ENCODE measurements at regions not wholly inside any gene's neighbourhood (a gene's known extent, or its start where the extent isn't known, plus 50 kb on each side); places are given as distances from the start of the nearest gene placed in this dataset.

- 5% methylated on average over 2 of the region's 2 CpGs for WGBS (ENCODE audit: low lambda C conversion rate)
- peaks cover 37% of the 10 kb centered on the region for H3K9me3 ChIP-seq (ENCODE audit: low read length)
- H3K4me1 ChIP-seq (ENCODE audit: insufficient read depth, low read length): no peaks in the 10 kb centered on the region
- in situ Hi-C loops (cut with HindIII; ENCODE audit: extremely low pct_ligation_motif_present, low pct_unique_long_range_greater_than_20kb): no loop called here
- no peaks in the 10 kb centered on the region for H3K36me3 ChIP-seq (replicated peaks in 1 of 2; ENCODE audit: control insufficient read depth in 1 of 2, insufficient read depth in 2 of 2, low read length in 2 of 2)
- H3K27me3 ChIP-seq (ENCODE audit: control insufficient read depth in 1 of 2, insufficient read depth in 2 of 2, low read length in 2 of 2): no peaks in the 10 kb centered on the region
- H3K27ac ChIP-seq (ENCODE audit: extremely low read length, insufficient read depth, low read length): no peak overlapping the region
- POLR2A ChIA-PET: no interaction called here
- no TSS peak for BruUV-seq (replicated peaks)
- CTCF ChIA-PET (ENCODE audit: low intra/inter-chr PET ratio, low total read pairs): no interaction called here
- intact Hi-C loops (cut with micrococcal nuclease; ENCODE audit: unreplicated experiment): no loop called here
- FAIRE-seq (no peak), DNase-seq (ENCODE audit: low spot score) (no peak), ATAC-seq (no peak)
- no peaks in the 10 kb centered on the region for H4K20me1 ChIP-seq (ENCODE audit: insufficient read depth, low read length)
- H2AFZ ChIP-seq (ENCODE audit: low read length): no peak overlapping the region
- no peak overlapping the region for H3K9ac ChIP-seq (ENCODE audit: insufficient read depth, low read depth, low read length)
- H3K4me2 ChIP-seq (ENCODE audit: low read depth, low read length): no peak overlapping the region
- H3K79me2 ChIP-seq (ENCODE audit: insufficient read depth, low read length): no peaks in the 10 kb centered on the region
- no peak overlapping the region for H3K4me3 ChIP-seq (replicated peaks in 1 of 3; ENCODE audit: insufficient read depth in 1 of 3, low read depth in 2 of 3, low read length in 3 of 3)
- TF ChIP-seq HHEX (CRISPR knock-in tag; IDR thresholded peaks at IDR 0.05) (no peak), NFIB (CRISPR knock-in tag; IDR thresholded peaks at IDR 0.05; ENCODE audit: borderline replicate concordance) (no peak), NFE2L2 (IDR thresholded peaks at IDR 0.05; ENCODE audit: low read length) (no peak), GFI1 (CRISPR knock-in tag; IDR thresholded peaks at IDR 0.05; ENCODE audit: borderline replicate concordance) (no peak), CEBPB (IDR thresholded peaks at IDR 0.05; ENCODE audit: borderline replicate concordance, low read depth, low read length) (no peak), ZNF329 (CRISPR knock-in tag; IDR thresholded peaks at IDR 0.05; ENCODE audit: low read depth) (no peak), MYNN (CRISPR knock-in tag; IDR thresholded peaks at IDR 0.05; ENCODE audit: low read depth) (no peak), SNAPC4 (CRISPR knock-in tag; IDR thresholded peaks at IDR 0.05) (no peak), ZNF367 (CRISPR knock-in tag; IDR thresholded peaks at IDR 0.05; ENCODE audit: borderline replicate concordance) (no peak), ZNF678 (CRISPR knock-in tag; IDR thresholded peaks at IDR 0.05) (no peak), ZUFSP (CRISPR knock-in tag; IDR thresholded peaks at IDR 0.05; ENCODE audit: borderline replicate concordance) (no peak), KLF12 (CRISPR knock-in tag; IDR thresholded peaks at IDR 0.05; ENCODE audit: borderline replicate concordance) (no peak), KDM3A (CRISPR knock-in tag; IDR thresholded peaks at IDR 0.05; ENCODE audit: low read depth) (no peak), ZNF83 (CRISPR knock-in tag; IDR thresholded peaks at IDR 0.05; ENCODE audit: borderline replicate concordance) (no peak), YEATS4 (CRISPR knock-in tag; IDR thresholded peaks at IDR 0.05; ENCODE audit: borderline replicate concordance) (no peak), RFXANK (CRISPR knock-in tag; IDR thresholded peaks at IDR 0.05) (no peak), FOXM1 (CRISPR knock-in tag; IDR thresholded peaks at IDR 0.05) (no peak)
- TF ChIP-seq, protein P1, sequence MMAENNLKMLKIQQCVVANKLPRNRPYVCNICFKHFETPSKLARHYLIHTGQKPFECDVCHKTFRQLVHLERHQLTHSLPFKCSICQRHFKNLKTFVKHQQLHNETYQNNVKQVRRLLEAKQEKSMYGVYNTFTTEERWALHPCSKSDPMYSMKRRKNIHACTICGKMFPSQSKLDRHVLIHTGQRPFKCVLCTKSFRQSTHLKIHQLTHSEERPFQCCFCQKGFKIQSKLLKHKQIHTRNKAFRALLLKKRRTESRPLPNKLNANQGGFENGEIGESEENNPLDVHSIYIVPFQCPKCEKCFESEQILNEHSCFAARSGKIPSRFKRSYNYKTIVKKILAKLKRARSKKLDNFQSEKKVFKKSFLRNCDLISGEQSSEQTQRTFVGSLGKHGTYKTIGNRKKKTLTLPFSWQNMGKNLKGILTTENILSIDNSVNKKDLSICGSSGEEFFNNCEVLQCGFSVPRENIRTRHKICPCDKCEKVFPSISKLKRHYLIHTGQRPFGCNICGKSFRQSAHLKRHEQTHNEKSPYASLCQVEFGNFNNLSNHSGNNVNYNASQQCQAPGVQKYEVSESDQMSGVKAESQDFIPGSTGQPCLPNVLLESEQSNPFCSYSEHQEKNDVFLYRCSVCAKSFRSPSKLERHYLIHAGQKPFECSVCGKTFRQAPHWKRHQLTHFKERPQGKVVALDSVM (CRISPR knock-in tag; IDR thresholded peaks at IDR 0.05): no peak
Observed at GRCh38 chr9:80698725-80699410, 990.5 kb downstream of the TLE1 start.
